PC-9 (cell line): ENCODE measurements at regions not wholly inside any gene's neighbourhood (a gene's known extent, or its start where the extent isn't known, plus 50 kb on each side); places are given as distances from the start of the nearest gene placed in this dataset.

Experiments
- CTCF ChIP-seq: fragments of 200-600 bp; sonication (generic); conservative IDR thresholded peaks from 2 replicates; pipeline ENCODE4 v1.6.1; 2017; ENCODE audit warnings: mixed run types, antibody characterized with exemption, mild to moderate bottlenecking, moderate library complexity
- EZH2 ChIP-seq: fragments of 200-600 bp; sonication (generic); IDR thresholded peaks from 2 replicates; pipeline ENCODE4 v1.8.0; 2017; ENCODE audit warnings: antibody characterized with exemption, low read depth

DNA sequence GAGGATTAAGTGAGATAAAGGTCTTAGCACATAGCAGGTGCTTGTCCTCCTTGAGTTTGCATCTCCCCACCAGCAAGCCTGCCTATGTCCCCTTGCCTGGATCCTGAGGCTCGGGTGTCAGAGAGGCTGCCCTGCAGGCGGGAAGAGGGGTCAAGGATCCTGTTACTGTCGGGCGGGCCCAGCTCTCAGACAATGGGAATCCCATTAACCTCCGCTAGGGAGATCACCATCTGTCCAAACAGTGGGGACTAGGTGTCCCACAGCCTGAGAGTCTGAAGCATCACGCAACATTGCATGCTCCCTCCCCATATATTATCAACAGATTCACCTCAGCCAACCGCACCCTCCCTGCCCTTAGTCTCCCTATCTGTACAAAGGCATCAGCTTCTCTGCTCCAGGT is 151.4 kb downstream of the FBLN2 start:
- TF ChIP-seq CTCF (no peak), EZH2 (no peak)
